PFSK-1 (cell line): ENCODE measurements at regions not wholly inside any gene's neighbourhood (a gene's known extent, or its start where the extent isn't known, plus 50 kb on each side); places are given as distances from the start of the nearest gene placed in this dataset.

Experiments used
- POLR2AphosphoS5 ChIP-seq: IDR thresholded peaks from 2 replicates; pipeline ENCODE4 v1.6.1; 2012; ENCODE audit warnings: low read depth, mild to moderate bottlenecking, control low read depth, low read length, moderate library complexity
- REST ChIP-seq, 2 experiments: IDR thresholded peaks; 2 replicates each; pipeline versions ENCODE4 v1.6.1 to v1.8.0; 2011 to 2012; ENCODE audit warnings: low read depth in 2 of 2, low read length in 2 of 2, control low read depth in 1 of 2, inconsistent platforms in 1 of 2, mild to moderate bottlenecking in 1 of 2, moderate library complexity in 1 of 2; ENCODE audit not compliant: insufficient read depth in 1 of 2
- SIN3A ChIP-seq: IDR thresholded peaks from 2 replicates; pipeline ENCODE4 v1.6.1; 2012; ENCODE audit warnings: mild to moderate bottlenecking, low read length, moderate library complexity, borderline replicate concordance; ENCODE audit not compliant: insufficient read depth
- TAF1 ChIP-seq: IDR thresholded peaks from 2 replicates; pipeline ENCODE4 v1.6.1; 2012; ENCODE audit warnings: low read length, control low read depth, borderline replicate concordance; ENCODE audit not compliant: insufficient read depth

DNA sequence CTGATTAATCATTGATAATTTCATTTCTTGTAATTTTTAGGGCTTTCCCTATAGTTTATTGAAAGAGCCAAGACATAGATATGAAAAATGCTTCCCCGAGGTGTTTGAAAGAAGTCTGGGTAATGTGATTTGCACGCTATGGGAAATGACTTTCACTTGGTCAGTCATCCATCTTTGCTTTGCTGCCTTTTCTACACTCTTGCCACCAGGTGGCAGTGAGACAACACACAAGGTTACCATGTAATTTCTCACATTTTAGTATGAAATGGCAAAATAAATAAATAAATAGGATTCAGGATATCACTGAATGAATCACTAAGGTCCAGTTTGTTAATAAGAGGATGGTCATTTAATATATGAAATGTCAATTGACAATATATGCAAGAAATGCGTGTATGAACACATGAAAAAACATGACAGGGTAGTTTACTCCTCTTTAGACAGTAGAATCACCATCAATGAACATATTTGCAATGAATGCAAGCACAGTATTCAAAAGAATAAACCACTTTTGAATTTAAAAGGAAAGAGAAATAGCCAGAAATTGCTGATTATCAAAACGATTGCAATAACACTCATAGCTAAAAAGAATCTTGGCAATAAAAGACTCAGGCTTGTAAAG, 52.2 kb upstream of the KCNH7 start:
- TF ChIP-seq REST (IDR thresholded peaks at IDR 0.05; ENCODE audit: insufficient read depth in 1 of 2, low read depth in 2 of 2, low read length in 2 of 2) (no peak), SIN3A (no peak), TAF1 (no peak), POLR2AphosphoS5 (no peak)
